MM.1S (cell line): ENCODE measurements at regions not wholly inside any gene's neighbourhood (a gene's known extent, or its start where the extent isn't known, plus 50 kb on each side); places are given as distances from the start of the nearest gene placed in this dataset.

Experiments used
- CTCF ChIP-seq: fragments of 300-600 bp; sonication (generic); IDR thresholded peaks from 2 replicates; pipeline ENCODE4 v1.5.1; 2016; ENCODE audit warnings: antibody characterized with exemption, low read length, mixed read lengths
- EZH2 ChIP-seq: fragments of 300-600 bp; sonication (generic); optimal IDR thresholded peaks from 2 replicates; pipeline ENCODE3; 2017; ENCODE audit warnings: low read depth, mild to moderate bottlenecking, antibody characterized with exemption, low read length, mixed read lengths
- EZH2phosphoT487 ChIP-seq: fragments of 300-600 bp; sonication (generic); IDR thresholded peaks from 2 replicates; pipeline ENCODE4 v1.6.1; 2018; ENCODE audit warnings: antibody characterized with exemption, low read length

GRCh38 chr2:234771176-234771575 is 180.6 kb upstream of the SH3BP4 start:
- TF ChIP-seq EZH2phosphoT487 (no peak), CTCF (no peak), EZH2 (no peak)
